Kasumi-1 (cell line): ENCODE measurements at regions not wholly inside any gene's neighbourhood (a gene's known extent, or its start where the extent isn't known, plus 50 kb on each side); places are given as distances from the start of the nearest gene placed in this dataset.

ENCODE experiments used
- DNase-seq, 2 experiments: peaks; one replicate each; lab custom pipeline; 2025; lab: John Stamatoyannopoulos, UW

GRCh38 chr13:105530468-105530867, 1005.0 kb downstream of the EFNB2 start:
- DNase-seq: no peak

GRCh38 chr13:105527127-105527526, 1008.3 kb downstream of the EFNB2 start:
- DNase-seq: no peak

- DNase-seq: no peak
These were observed 1015.7 kb downstream of the EFNB2 start for GRCh38 chr13:105519771-105520170.

GRCh38 chr13:105518086-105518485, 1017.4 kb downstream of the EFNB2 start:
- no peak for DNase-seq

- no peak for DNase-seq
These were observed 1021.1 kb downstream of the EFNB2 start for GRCh38 chr13:105514401-105514800.

- no peak for DNase-seq
These were observed 1022.0 kb downstream of the EFNB2 start for GRCh38 chr13:105513448-105513847.

- DNase-seq: no peak
These were observed 1025.3 kb downstream of the EFNB2 start for GRCh38 chr13:105509981-105510762.

- no peak for DNase-seq
These were observed 1029.0 kb downstream of the EFNB2 start for GRCh38 chr13:105506463-105506862.

GRCh38 chr13:105502193-105502592, 1033.3 kb downstream of the EFNB2 start:
- DNase-seq: no peak

GRCh38 chr13:105497597-105497996, 1037.9 kb downstream of the EFNB2 start:
- DNase-seq: no peak

GRCh38 chr13:105492216-105492615, 1043.2 kb downstream of the EFNB2 start:
- no peak for DNase-seq

GRCh38 chr13:105491345-105491744, 1044.1 kb downstream of the EFNB2 start:
- no peak for DNase-seq

- no peak for DNase-seq
These were observed 1050.4 kb downstream of the EFNB2 start for GRCh38 chr13:105485081-105485480.

GRCh38 chr13:105474983-105475610, 1060.4 kb downstream of the EFNB2 start:
- peak; percentile 26 to 62 for DNase-seq

GRCh38 chr13:105471673-105472072, 1063.8 kb downstream of the EFNB2 start:
- no peak for DNase-seq

GRCh38 chr13:105466376-105466775, 1069.1 kb downstream of the EFNB2 start:
- no peak for DNase-seq

GRCh38 chr13:105465745-105466144, 1069.7 kb downstream of the EFNB2 start, which contains the start of gene DAOA:
DAOA (plus strand) TSS chr13:105466045.
- DNase-seq: no peak

GRCh38 chr13:105465251-105465650, 1070.2 kb downstream of the EFNB2 start:
- DNase-seq: no peak

- no peak for DNase-seq
These were observed 1071.2 kb downstream of the EFNB2 start for GRCh38 chr13:105464249-105464648.

GRCh38 chr13:105463011-105463501, 1072.4 kb downstream of the EFNB2 start:
- DNase-seq: no peak

- DNase-seq: no peak
These were observed 1073.4 kb downstream of the EFNB2 start for GRCh38 chr13:105462098-105462497.

- no peak for DNase-seq
These were observed 1082.6 kb downstream of the EFNB2 start for GRCh38 chr13:105452895-105453294.

GRCh38 chr13:105450784-105451183, 1084.7 kb downstream of the EFNB2 start:
- DNase-seq: no peak
